ENCODE measurements at regions not wholly inside any gene's neighbourhood (a gene's known extent, or its start where the extent isn't known, plus 50 kb on each side); places are given as distances from the start of the nearest gene placed in this dataset.
A peak's percentile ranks its signal among the peaks of the same experiment; 100 is the strongest.

DNA sequence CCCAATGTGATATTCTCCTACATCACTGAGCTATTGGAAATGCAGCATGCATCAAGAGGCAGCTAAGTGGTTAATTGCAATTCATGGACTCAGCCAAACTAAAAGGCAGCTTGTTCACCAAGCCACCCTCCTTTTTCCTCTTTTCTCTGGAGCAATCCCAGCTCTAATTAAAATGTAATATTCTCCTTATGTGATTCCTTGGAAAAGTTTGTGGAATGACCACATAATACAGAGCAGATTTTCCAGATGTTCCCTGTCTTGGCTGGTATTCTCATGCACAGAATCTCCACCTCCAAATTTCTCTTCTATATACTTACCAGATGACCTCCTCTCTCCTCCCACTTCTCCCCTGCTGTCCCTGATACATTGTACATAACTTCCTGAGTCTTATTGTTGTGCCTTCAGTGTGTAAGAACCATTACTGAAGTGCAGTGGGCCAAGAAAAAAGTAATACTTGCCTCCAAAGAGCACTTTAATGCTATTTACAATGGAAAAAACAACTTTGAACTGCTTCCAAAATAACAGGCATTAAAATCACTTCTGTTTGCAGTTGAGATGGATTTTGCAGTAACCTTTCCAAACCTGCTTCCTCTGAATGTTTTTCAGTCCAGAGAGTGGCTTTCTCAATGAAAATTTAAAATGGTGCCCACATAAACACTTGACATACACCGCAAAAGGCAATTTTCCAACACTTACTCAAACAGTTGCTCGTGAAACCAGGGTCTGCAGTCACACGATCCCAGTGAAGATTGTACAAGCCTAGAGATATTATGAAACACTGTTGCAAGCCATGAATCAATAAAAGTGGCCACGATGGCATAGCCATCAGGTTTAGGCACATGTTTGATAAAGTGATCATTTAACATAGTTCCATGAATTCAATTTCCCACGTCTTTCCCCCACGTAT, 258.0 kb downstream of the MTX2 start (continued):
- no peak for TF ChIP-seq ZNF596 (tag by site-specific recombination; IDR thresholded peaks at IDR 0.05)
- TF ChIP-seq OSR2 (tag by site-specific recombination; IDR thresholded peaks at IDR 0.05), result no peak
- TF ChIP-seq GLI4 (tag by site-specific recombination; IDR thresholded peaks at IDR 0.05), result no peak
- TF ChIP-seq PRDM6 (tag by site-specific recombination; IDR thresholded peaks at IDR 0.05), result peak; percentile 87
- TF ChIP-seq ZNF398 (tag by site-specific recombination; IDR thresholded peaks at IDR 0.05), result no peak
- TF ChIP-seq YY1 (tag by site-specific recombination; IDR thresholded peaks at IDR 0.05), result no peak
- TF ChIP-seq, protein P1, sequence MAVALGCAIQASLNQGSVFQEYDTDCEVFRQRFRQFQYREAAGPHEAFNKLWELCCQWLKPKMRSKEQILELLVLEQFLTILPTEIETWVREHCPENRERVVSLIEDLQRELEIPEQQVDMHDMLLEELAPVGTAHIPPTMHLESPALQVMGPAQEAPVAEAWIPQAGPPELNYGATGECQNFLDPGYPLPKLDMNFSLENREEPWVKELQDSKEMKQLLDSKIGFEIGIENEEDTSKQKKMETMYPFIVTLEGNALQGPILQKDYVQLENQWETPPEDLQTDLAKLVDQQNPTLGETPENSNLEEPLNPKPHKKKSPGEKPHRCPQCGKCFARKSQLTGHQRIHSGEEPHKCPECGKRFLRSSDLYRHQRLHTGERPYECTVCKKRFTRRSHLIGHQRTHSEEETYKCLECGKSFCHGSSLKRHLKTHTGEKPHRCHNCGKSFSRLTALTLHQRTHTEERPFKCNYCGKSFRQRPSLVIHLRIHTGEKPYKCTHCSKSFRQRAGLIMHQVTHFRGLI (tag by site-specific recombination; IDR thresholded peaks at IDR 0.05), result no peak
- no peak for TF ChIP-seq ZBTB48 (tag by site-specific recombination; IDR thresholded peaks at IDR 0.05)
- no peak for TF ChIP-seq ZNF529 (tag by site-specific recombination; IDR thresholded peaks at IDR 0.05; ENCODE audit: insufficient replicate concordance)
- TF ChIP-seq ZNF777 (tag by site-specific recombination; IDR thresholded peaks at IDR 0.05; ENCODE audit: borderline replicate concordance), result no peak
- no peak for TF ChIP-seq ZNF473 (tag by site-specific recombination; IDR thresholded peaks at IDR 0.05)
- TF ChIP-seq ZNF354C (tag by site-specific recombination; IDR thresholded peaks at IDR 0.05; ENCODE audit: borderline replicate concordance, low read depth), result no peak
- no peak for TF ChIP-seq SP7 (tag by site-specific recombination; IDR thresholded peaks at IDR 0.05)
- TF ChIP-seq KLF16 (tag by site-specific recombination; IDR thresholded peaks at IDR 0.05), result no peak
- no peak for TF ChIP-seq ZNF670 (tag by site-specific recombination; IDR thresholded peaks at IDR 0.05; ENCODE audit: low read depth)
- no peak for TF ChIP-seq ZSCAN23 (tag by site-specific recombination; IDR thresholded peaks at IDR 0.05)
- no peak for TF ChIP-seq ZNF785 (tag by site-specific recombination; IDR thresholded peaks at IDR 0.05)
- TF ChIP-seq ZFP37 (tag by site-specific recombination; IDR thresholded peaks at IDR 0.05), result no peak
- no peak for TF ChIP-seq ZNF555 (tag by site-specific recombination; conservative IDR thresholded peaks at IDR 0.05)
- no peak for TF ChIP-seq BCL6B (tag by site-specific recombination; IDR thresholded peaks at IDR 0.05)
- TF ChIP-seq ZNF202 (tag by site-specific recombination; IDR thresholded peaks at IDR 0.05; ENCODE audit: borderline replicate concordance), result no peak
- no peak for TF ChIP-seq ZBTB26 (tag by site-specific recombination; optimal IDR thresholded peaks at IDR 0.05)
- peak; percentile 75 for TF ChIP-seq FEZF1 (tag by site-specific recombination; IDR thresholded peaks at IDR 0.05)
- no peak for TF ChIP-seq SCRT1 (tag by site-specific recombination; IDR thresholded peaks at IDR 0.05; ENCODE audit: borderline replicate concordance)
- TF ChIP-seq ZNF558 (tag by site-specific recombination; IDR thresholded peaks at IDR 0.05), result no peak
- TF ChIP-seq ZNF302 (tag by site-specific recombination; IDR thresholded peaks at IDR 0.05; ENCODE audit: low read depth), result no peak
- TF ChIP-seq ZNF76 (tag by site-specific recombination; IDR thresholded peaks at IDR 0.05; ENCODE audit: borderline replicate concordance, low read depth), result no peak
- no peak for TF ChIP-seq ZNF621 (tag by site-specific recombination; IDR thresholded peaks at IDR 0.05)
- TF ChIP-seq SALL2 (tag by site-specific recombination; IDR thresholded peaks at IDR 0.05; ENCODE audit: borderline replicate concordance), result no peak
- no peak for TF ChIP-seq ZNF19 (tag by site-specific recombination; IDR thresholded peaks at IDR 0.05; ENCODE audit: low read depth)
- TF ChIP-seq ZNF510 (tag by site-specific recombination; IDR thresholded peaks at IDR 0.05; ENCODE audit: insufficient replicate concordance), result no peak
- TF ChIP-seq PRDM1 (tag by site-specific recombination; IDR thresholded peaks at IDR 0.05), result no peak
- TF ChIP-seq ZNF623 (tag by site-specific recombination; IDR thresholded peaks at IDR 0.05), result no peak
